Neural progenitor cell (in vitro differentiated cells): ENCODE measurements at regions not wholly inside any gene's neighbourhood (a gene's known extent, or its start where the extent isn't known, plus 50 kb on each side); places are given as distances from the start of the nearest gene placed in this dataset.

Experiments used
- DNase-seq: peaks from one replicate; pipeline ENCODE4 v3.0.0-alpha.2; 2016; ENCODE audit warnings: low spot score
- H2AFZ ChIP-seq: fragments of 200-600 bp; sonication (generic); replicated peaks from 2 replicates; pipeline ENCODE4 v1.6.1; 2016; ENCODE audit warnings: antibody characterized with exemption
- H3F3A ChIP-seq: fragments of 200-600 bp; sonication (generic); 2 replicates; pipeline ENCODE4 v1.6.1; 2016; ENCODE audit warnings: antibody characterized with exemption, low read depth
- H3K27ac ChIP-seq: fragments of 200-600 bp; sonication (generic); 2 replicates; pipeline ENCODE4 v1.5.1; 2016; ENCODE audit warnings: mild to moderate bottlenecking
- H3K27me3 ChIP-seq: fragments of 200-600 bp; sonication (generic); 2 replicates; pipeline ENCODE4 v1.6.1; 2016; ENCODE audit warnings: mild to moderate bottlenecking, moderate library complexity
- H3K36me3 ChIP-seq: fragments of 200-600 bp; sonication (generic); 2 replicates; pipeline ENCODE4 v1.5.1; 2016
- H3K4me1 ChIP-seq: fragments of 200-600 bp; sonication (generic); 2 replicates; pipeline ENCODE4 v1.6.1; 2016; ENCODE audit warnings: mixed run types
- H3K4me2 ChIP-seq: fragments of 200-600 bp; sonication (generic); 2 replicates; pipeline ENCODE4 v1.6.1; 2016
- H3K4me3 ChIP-seq: fragments of 200-600 bp; sonication (generic); 2 replicates; pipeline ENCODE4 v1.5.1; 2016
- H3K79me2 ChIP-seq: fragments of 200-600 bp; sonication (generic); 2 replicates; pipeline ENCODE4 v1.6.1; 2016; ENCODE audit warnings: low read depth
- H3K9ac ChIP-seq: fragments of 200-600 bp; sonication (generic); 2 replicates; pipeline ENCODE4 v1.6.1; 2016
- H3K9me3 ChIP-seq: fragments of 200-600 bp; sonication (generic); 2 replicates; pipeline ENCODE4 v1.5.1; 2016; ENCODE audit warnings: low read depth
- H4K20me1 ChIP-seq: fragments of 200-600 bp; sonication (generic); 2 replicates; pipeline ENCODE4 v1.6.1; 2016; ENCODE audit warnings: low read depth
- H3K27ac Mint-ChIP-seq: 3 replicates; pipeline ENCODE4 v1.8.0; 2021; ENCODE audit warnings: mixed read lengths
- H3K27me3 Mint-ChIP-seq: 2 replicates; pipeline ENCODE4 v1.8.0; 2022; ENCODE audit warnings: low read depth, mild to moderate bottlenecking, inconsistent platforms, moderate library complexity, mixed read lengths; ENCODE audit not compliant: insufficient read depth
- H3K36me3 Mint-ChIP-seq: 3 replicates; pipeline ENCODE4 v1.8.0; 2021; ENCODE audit warnings: mixed read lengths
- H3K4me1 Mint-ChIP-seq: 3 replicates; pipeline ENCODE4 v1.8.0; 2021; ENCODE audit warnings: mixed read lengths
- H3K4me3 Mint-ChIP-seq: 3 replicates; pipeline ENCODE4 v1.8.0; 2021; ENCODE audit warnings: mild to moderate bottlenecking, moderate library complexity, mixed read lengths
- H3K9me3 Mint-ChIP-seq: 3 replicates; pipeline ENCODE4 v1.8.0; 2020; ENCODE audit warnings: mixed read lengths
- EZH2 ChIP-seq: fragments of 200-600 bp; sonication (generic); IDR thresholded peaks from 2 replicates; pipeline ENCODE4 v1.6.1; 2017; ENCODE audit warnings: antibody characterized with exemption, mild to moderate bottlenecking, moderate library complexity
- EZH2phosphoT487 ChIP-seq: fragments of 200-600 bp; sonication (generic); IDR thresholded peaks from 2 replicates; pipeline ENCODE4 v1.6.1; 2017; ENCODE audit warnings: antibody characterized with exemption
- TF ChIP-seq, protein P1 (sequence below): fragments of 200-600 bp; sonication (generic); IDR thresholded peaks from 2 replicates; pipeline ENCODE4 v1.5.1; 2017; ENCODE audit warnings: antibody characterized with exemption, mild to moderate bottlenecking

GRCh38 chr6:91505199-91505598, 918.3 kb upstream of the MAP3K7 start:
- no peak overlapping the region for H3K27ac ChIP-seq
- H3K4me1 ChIP-seq, result no peaks in the 10 kb centered on the region
- Mint-ChIP-seq H3K4me3 (no peak overlapping the region), H3K9me3 (peaks cover 4% of the 10 kb centered on the region), H3K27me3 (no peaks in the 10 kb centered on the region), H3K36me3 (peaks cover 4% of the 10 kb centered on the region), H3K4me1 (peaks cover 6% of the 10 kb centered on the region), H3K27ac (no peak overlapping the region)
- no peaks in the 10 kb centered on the region for H3K36me3 ChIP-seq
- TF ChIP-seq EZH2phosphoT487 (no peak), EZH2 (no peak)
- TF ChIP-seq, protein P1, sequence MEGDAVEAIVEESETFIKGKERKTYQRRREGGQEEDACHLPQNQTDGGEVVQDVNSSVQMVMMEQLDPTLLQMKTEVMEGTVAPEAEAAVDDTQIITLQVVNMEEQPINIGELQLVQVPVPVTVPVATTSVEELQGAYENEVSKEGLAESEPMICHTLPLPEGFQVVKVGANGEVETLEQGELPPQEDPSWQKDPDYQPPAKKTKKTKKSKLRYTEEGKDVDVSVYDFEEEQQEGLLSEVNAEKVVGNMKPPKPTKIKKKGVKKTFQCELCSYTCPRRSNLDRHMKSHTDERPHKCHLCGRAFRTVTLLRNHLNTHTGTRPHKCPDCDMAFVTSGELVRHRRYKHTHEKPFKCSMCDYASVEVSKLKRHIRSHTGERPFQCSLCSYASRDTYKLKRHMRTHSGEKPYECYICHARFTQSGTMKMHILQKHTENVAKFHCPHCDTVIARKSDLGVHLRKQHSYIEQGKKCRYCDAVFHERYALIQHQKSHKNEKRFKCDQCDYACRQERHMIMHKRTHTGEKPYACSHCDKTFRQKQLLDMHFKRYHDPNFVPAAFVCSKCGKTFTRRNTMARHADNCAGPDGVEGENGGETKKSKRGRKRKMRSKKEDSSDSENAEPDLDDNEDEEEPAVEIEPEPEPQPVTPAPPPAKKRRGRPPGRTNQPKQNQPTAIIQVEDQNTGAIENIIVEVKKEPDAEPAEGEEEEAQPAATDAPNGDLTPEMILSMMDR, result no peak
- no peak overlapping the region for H3K4me2 ChIP-seq
- no peak for DNase-seq
- H3K27me3 ChIP-seq, result no peaks in the 10 kb centered on the region
- H3K4me3 ChIP-seq, result no peak overlapping the region
- H3K9ac ChIP-seq, result no peak overlapping the region
- no peak overlapping the region for H2AFZ ChIP-seq
- H3K79me2 ChIP-seq, result no peaks in the 10 kb centered on the region
- no peaks in the 10 kb centered on the region for H3F3A ChIP-seq
- no peaks in the 10 kb centered on the region for H4K20me1 ChIP-seq
- no peaks in the 10 kb centered on the region for H3K9me3 ChIP-seq

DNA sequence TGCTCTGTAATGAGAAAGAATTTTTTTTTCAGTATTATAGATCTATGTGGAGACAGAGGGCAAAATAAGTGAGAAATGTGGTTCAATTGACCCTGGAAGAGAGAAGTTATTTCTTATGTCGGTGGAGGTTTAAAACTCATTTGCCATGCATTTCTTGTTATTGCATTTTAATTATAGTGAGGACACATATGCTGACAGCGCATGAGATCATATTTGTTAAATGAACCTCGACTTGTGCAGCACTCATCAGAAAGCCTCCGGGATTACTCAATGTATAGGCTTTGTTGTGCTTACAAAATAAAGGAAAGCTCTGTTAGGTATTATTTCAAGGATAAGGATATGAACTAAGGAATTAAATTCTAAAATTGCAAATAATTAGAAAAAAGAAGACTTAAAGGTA, 915.1 kb upstream of the MAP3K7 start:
- no peak for DNase-seq
- Histone ChIP-seq H3K36me3 (no peaks in the 10 kb centered on the region), H3K4me1 (no peaks in the 10 kb centered on the region), H3K4me2 (no peak overlapping the region), H3K27ac (no peak overlapping the region), H2AFZ (no peak overlapping the region), H3K79me2 (no peaks in the 10 kb centered on the region), H3K9ac (no peak overlapping the region), H3K4me3 (no peak overlapping the region), H3K9me3 (no peaks in the 10 kb centered on the region), H3F3A (no peaks in the 10 kb centered on the region), H4K20me1 (no peaks in the 10 kb centered on the region), H3K27me3 (no peaks in the 10 kb centered on the region)
- H3K36me3 Mint-ChIP-seq, result no peaks in the 10 kb centered on the region
- H3K27me3 Mint-ChIP-seq, result no peaks in the 10 kb centered on the region
- H3K9me3 Mint-ChIP-seq, result no peaks in the 10 kb centered on the region
- TF ChIP-seq EZH2phosphoT487, result no peak
- TF ChIP-seq, protein P1, result no peak
- no peak for TF ChIP-seq EZH2
- H3K27ac Mint-ChIP-seq, result no peak overlapping the region
- peaks cover 6% of the 10 kb centered on the region for H3K4me1 Mint-ChIP-seq
- H3K4me3 Mint-ChIP-seq, result no peak overlapping the region

- no peak overlapping the region for H3K9ac ChIP-seq
- H3K27ac Mint-ChIP-seq, result no peak overlapping the region
- H2AFZ ChIP-seq, result no peak overlapping the region
- H3F3A ChIP-seq, result no peaks in the 10 kb centered on the region
- peaks cover 6% of the 10 kb centered on the region for H3K4me1 Mint-ChIP-seq
- no peaks in the 10 kb centered on the region for H3K9me3 ChIP-seq
- no peaks in the 10 kb centered on the region for H3K9me3 Mint-ChIP-seq
- no peaks in the 10 kb centered on the region for H3K36me3 ChIP-seq
- H3K4me3 Mint-ChIP-seq, result no peak overlapping the region
- no peaks in the 10 kb centered on the region for H3K27me3 ChIP-seq
- no peaks in the 10 kb centered on the region for H3K4me1 ChIP-seq
- no peaks in the 10 kb centered on the region for H4K20me1 ChIP-seq
- H3K36me3 Mint-ChIP-seq, result no peaks in the 10 kb centered on the region
- no peaks in the 10 kb centered on the region for H3K27me3 Mint-ChIP-seq
- no peaks in the 10 kb centered on the region for H3K79me2 ChIP-seq
- DNase-seq, result no peak
- TF ChIP-seq EZH2 (no peak), EZH2phosphoT487 (no peak)
- TF ChIP-seq, protein P1, result no peak
- H3K4me3 ChIP-seq, result no peak overlapping the region
- no peak overlapping the region for H3K27ac ChIP-seq
- no peak overlapping the region for H3K4me2 ChIP-seq
Measured at GRCh38 chr6:91500689-91501303, 913.9 kb upstream of the MAP3K7 start.
